Stimulated activated CD8-positive, alpha-beta memory T cell treated with anti-CD3 and anti-CD28 coated beads, Interleukin-7, amount 100 ng/mL, for 48 hours (primary cell): ENCODE measurements at regions not wholly inside any gene's neighbourhood (a gene's known extent, or its start where the extent isn't known, plus 50 kb on each side); places are given as distances from the start of the nearest gene placed in this dataset.
"Not testable (repeated sequence)": the region's sequence is repeated elsewhere in the genome, so short reads cannot be mapped to it uniquely, and the experiment has no call there.

ENCODE experiments used
- DNase-seq, 2 donors: peaks; one replicate each; pipeline ENCODE4 v3.0.0-alpha.2; 2020; ENCODE audit warnings: low read depth in 1 of 2; ENCODE audit errors: extremely low read depth in 1 of 2

DNA sequence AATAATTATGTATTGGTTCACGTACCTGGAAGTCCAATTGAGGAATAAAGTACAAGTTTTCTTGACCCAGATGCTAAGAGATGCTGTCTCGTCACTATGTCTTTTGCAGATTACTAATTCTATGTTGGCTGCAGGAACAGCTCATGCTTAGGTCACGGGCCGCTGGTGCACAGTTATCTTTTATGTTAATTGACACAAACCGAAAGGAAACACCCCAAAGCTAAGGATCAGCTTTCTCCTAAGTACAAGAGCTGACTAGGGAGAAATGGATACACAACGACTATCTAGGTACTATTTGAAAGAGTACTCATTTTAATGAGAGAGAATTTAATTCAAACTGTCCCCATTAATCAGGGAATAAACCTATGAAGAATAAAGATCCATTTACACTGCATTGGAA is 217.7 kb upstream of the SLC35G4 start:
- DNase-seq: no peak

GRCh38 chr18:11388755-11389680 is 220.4 kb upstream of the SLC35G4 start:
- no peak for DNase-seq

GRCh38 chr18:11387880-11388279 is 221.5 kb upstream of the SLC35G4 start:
- DNase-seq: no peak

- no peak for DNase-seq
These were observed 226.0 kb upstream of the SLC35G4 start for GRCh38 chr18:11383381-11383780.

DNA sequence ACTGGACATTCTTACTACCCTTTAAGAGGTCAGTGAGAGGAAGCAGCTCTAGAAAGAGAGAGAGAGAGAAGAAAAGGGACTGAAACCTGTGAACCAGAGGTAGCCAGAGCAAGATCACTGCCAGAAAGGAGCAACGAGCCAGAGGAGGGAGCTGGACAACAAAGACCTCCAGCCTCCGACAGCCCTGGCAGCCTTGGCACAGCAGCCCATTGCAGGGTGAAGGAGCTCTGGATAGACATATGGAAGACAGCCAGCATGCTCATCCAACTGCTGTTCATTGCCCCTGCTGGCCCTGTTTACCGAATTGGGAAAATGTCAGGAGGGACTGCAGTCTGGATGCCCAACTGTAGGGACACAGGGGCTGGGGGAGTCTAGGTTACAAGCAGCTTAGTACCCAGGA is 228.4 kb upstream of the SLC35G4 start:
- DNase-seq: no peak

GRCh38 chr18:11379660-11380059 is 229.7 kb upstream of the SLC35G4 start:
- DNase-seq: no peak

DNA sequence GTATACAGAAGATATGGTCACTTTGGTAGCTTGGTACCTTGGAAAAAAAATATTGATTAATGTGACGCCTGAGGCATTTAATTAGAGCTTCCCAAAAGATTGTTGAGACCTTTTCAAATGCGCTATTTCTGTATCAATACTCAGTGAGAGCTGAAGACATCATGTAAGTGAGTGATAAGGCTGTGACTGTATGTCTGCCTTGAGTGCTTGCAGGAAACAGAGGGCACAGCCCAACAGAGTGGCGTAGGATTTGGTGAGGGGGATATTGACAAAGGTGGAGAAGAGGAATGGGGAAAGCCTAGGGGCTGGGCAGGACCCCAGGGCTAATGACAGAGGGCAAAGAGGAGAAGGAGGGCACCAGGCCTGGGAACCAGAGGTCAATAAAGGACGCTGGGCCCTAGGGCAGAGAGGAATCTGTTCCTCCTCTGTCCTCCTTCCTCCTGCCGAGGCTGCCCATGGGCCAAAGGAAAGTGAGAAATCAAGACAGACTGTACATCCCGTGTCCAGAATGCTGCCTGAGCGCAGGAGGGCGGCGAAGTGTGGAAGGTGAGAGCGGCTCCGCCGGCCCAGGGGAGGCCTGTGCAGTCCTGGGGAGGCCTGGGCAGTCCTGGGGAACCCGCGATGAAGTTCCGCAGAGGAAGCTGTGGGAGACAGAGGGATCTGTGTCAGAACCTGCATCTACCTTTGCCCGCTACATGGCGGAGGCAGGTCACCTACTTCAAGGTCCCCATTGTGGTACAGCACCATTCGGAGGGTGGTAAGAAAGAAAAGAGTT is 228.6 kb upstream of the PIEZO2 start:
- no peak for DNase-seq

GRCh38 chr18:11372163-11372562 is 222.8 kb upstream of the PIEZO2 start:
- DNase-seq: no peak

DNA sequence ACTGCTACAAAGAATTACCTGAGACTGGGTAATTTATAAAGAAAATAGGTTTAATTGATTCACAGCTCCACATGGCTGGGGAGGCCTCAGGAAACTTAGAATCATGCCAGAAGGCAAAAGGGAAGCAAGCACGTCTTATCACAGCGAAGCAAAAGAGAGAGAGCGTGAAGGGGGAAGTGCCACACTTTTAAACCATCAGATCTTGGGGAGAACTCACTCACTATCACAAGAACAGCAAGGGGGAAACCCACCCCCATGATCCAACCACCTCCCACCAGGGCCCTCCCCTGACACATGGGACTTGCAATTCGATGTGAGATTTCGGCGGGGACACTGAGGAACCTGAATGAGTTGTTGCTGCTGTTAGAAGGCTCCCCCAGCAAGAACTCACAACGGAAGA is 220.2 kb upstream of the PIEZO2 start:
- DNase-seq: no peak

DNA sequence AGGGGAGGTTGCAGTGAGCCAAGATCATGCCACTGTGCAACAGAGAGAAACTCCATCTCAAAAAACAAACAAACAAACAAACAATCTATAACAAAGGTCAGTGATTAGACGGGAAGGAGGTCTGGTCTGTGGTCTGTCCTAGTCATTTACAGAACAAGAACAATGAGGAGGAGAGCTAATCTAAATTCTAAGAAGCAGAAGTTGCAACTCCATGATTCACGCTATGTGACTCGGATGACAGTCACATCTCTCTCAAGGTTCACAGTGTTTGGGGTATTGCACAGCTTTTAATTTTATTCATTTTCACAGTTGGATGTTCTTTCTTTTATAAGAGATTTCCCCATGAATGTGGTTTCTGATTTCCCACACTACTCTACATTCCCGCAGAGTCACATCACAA is 218.7 kb upstream of the PIEZO2 start:
- no peak for DNase-seq

DNA sequence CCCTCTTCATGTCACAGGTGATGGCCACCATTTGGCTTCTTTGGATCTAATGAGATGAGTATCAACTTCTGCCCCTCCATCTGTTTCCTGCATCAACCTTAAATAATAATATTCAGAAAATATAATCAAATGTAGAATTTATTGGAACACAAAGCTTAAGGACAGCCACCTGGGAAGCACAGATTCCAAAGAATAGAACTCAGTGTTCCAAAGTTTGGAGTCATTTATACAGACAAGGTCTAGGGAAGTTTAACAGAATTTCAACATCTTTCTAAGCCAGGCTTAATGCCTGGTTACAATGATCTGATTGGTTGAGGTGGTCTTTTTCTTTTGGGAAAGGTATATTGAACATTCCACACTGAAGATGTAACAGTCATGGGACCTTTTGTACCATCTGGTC is 218.0 kb upstream of the PIEZO2 start:
- no peak for DNase-seq

DNA sequence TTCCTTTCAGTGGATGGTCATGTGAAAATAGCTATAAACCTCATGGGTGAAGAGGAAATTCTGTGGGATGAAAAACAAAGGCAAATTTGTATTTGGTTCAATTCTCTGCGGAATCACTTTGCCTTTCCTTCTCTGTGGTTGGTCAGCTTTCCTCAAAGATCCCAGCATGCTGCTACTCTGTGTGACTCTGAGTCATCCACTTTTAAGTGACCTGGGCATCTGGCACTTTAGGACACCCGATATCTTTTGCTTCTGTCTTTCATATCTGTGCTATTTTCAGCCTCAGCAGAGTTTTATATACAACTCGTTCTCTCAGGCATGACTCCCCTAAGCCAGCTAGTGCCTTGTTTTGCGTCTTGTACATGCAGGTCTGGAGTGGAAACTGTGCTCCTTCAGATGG is 217.0 kb upstream of the PIEZO2 start:
- no peak for DNase-seq

DNA sequence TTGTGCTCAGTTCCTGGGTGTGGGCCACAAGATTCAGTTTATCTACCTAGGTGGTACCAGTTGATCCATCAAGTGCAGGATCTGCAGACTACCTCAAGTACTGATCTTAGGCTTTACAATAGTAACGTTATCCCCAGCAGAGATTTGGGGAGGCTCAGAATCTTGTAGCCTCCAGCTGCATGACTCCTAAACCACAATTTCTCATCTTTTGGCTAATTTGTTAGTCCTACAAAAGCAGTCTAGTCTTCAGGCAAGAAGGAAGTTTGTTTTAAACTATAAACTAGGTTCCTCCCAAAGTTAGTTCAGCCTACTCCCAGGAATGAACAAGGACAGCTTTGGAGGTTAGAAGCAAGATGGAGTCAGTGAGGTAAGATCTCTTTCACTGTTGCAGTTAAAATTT is 213.5 kb upstream of the PIEZO2 start:
- no peak for DNase-seq

DNA sequence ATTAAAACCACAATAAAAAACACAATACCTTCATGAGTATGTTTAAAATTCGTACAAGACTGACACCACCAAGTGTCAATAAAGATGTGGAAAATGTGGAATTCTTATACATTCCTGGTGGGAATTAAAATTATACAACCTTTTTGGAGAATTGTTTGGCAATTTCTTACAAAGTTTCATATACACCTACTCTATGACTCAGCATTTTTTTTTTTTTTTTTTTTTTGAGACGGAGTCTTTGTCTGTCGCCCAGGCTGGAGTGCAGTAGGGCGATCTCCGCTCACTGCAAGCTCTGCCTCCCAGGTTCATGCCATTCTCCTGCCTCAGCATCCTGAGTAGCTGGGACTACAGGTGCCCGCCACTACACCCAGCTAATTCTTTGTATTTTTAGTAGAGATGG is 212.5 kb upstream of the PIEZO2 start:
- not testable (repeated sequence) for DNase-seq

DNA sequence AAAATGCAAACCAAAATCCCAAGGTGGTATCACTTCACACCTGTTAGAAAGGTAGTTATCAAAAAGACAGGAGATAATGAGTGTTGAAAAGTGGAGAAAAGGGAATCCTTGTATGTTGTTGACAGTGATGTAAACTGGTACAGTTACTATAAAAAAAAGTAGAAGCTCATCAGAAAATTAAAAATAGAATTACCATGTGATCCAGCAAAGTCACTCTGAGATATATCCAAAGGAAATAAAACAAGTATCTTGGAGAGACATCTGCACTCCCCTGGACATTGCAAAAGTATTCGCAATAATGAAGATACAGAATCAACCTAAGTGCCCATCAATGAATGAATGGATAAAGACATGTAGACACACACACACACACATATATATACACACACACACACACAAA is 208.3 kb upstream of the PIEZO2 start:
- DNase-seq: no peak

DNA sequence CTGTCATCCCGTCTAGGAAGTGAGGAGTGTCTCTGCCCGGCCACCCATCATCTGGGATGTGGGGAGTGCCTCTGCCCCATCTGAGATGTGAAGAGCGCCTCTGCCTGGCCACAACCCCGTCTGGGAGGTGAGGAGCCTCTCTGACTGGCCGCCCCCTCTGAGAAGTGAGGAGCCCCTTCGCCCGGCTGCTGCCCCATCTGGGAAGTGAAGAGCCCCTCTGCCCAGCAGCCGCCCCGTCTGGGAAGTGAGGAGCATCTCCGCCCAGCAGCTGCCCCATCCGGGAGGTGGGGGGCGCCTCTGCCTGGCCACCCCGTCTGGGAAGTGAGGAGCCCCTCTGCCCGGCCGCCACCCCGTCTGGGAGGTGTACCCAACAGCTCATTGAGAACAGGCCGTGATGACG is 195.2 kb upstream of the PIEZO2 start:
- DNase-seq: not testable (repeated sequence)

DNA sequence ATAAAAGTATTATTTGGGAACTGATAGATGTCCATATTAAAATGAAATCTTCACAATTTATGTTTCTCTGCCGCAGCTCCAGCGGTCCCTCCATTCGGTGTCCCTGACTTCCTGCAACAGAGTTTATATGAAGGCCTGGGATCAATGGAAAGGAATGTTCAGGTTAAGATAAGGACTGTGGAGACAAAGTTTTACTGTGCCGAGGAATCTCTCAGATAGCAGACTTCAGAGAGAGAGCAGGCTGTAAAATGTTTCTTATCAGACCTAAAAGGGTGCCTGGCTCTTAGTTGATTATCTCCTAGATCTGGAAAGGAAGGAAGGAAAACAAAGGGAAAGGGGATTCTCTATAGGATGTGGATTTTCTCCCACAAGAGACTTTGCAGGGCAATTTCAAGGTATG is 193.7 kb upstream of the PIEZO2 start:
- DNase-seq: no peak

DNA sequence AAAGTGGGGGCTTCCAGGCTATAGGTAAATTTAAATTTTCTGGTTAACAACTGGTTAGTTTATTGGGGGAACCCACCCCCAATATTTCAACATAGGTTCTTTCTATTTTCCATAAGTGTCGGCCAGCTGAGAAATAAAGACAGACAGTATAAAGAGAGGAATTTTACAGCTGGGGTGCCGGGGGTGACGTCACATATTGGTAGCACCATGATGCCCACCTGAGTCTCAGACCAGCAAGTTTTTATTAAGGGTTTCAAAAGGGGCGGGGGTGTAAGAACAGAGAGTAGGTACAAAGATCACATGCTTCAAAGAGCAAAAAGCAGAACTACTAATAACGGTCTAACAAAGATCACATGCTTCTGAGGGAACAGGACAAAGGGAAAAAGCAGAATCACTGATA is 192.7 kb upstream of the PIEZO2 start:
- not testable (repeated sequence) for DNase-seq

DNA sequence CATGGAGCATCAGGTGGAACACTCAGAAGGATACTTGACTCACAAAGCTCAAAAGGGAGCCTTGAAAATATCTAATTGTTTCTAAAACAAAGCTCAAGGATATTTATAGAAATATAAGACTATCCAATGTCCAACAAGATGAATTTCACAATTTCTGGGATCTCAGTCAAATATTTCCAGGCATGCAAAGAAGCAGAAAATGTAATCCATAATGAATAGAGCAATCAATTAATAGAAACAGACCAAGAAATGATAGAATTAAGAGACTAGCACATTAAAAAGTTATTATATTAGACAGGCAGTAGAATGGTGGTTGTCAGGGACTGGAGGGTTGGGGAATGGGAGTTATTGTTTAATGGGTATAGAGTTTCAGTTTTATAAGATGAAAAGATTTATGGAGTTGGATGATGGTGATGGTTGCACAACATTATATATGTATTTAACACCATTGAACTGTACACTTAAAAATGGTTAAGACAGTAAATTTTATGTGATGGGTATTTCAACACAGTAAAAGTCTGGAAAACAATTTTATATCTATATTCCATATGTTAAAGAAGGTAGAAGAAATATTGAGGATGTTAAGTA is 189.9 kb upstream of the PIEZO2 start:
- no peak for DNase-seq

DNA sequence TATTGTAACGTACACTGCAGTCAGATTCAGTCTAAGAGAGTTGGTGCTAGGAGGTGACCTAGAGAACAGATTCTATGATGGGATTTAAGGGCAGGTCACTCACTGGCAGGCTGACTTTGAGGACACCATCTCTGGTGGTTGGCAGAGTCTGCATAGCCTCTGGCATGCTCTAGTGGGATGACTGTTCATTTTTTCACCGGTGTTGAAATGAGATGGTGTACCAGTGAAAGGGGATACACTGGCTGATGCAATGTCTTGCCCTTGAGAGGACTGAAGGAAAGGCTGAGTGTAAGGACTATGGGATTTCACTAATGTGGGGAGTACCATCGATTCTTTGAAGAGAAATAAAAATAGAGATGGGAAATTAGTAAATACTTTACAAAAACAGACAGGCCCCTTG is 186.9 kb upstream of the PIEZO2 start:
- DNase-seq: no peak

DNA sequence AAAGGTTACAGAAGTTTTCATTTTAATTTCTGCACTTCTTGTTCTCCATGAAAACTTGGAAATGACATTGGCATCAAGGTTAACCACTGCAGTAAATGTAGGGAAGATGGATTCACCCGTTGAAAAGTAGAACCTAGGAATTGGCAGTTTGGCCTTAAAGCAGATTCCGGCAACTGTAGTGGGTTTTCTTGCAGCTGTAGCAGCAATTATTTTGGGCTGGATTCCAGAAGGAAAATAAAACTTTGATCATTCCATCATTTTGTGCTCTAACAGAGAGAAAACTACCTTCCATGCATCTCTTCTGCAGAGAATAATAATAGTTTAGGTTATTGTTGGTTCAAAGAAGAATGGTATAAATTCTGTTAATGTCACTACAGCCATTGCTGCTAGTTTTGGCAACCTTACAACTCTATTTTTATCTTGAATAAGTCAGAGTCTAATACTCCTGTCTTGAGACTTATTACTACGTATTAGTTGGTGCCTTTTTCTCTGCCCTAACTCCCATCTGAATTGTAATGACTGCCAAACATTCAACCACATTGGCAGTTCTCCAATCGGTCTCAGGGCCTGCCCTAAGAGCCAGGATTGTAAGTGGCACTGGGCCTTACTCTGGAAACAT is 178.1 kb upstream of the PIEZO2 start:
- DNase-seq: no peak
